H9 (cell line): ENCODE measurements at regions not wholly inside any gene's neighbourhood (a gene's known extent, or its start where the extent isn't known, plus 50 kb on each side); places are given as distances from the start of the nearest gene placed in this dataset.

Experiments used
- DNase-seq: peaks from one replicate; pipeline ENCODE4 v3.0.0-alpha.2; 2017
- H2AFZ ChIP-seq: one replicate; pipeline ENCODE4 v1.6.1; 2013; ENCODE audit warnings: mild to moderate bottlenecking, low read length, control low read depth, moderate library complexity
- H2AK5ac ChIP-seq: 2 replicates; pipeline ENCODE4 v1.6.1; 2013; ENCODE audit warnings: low read length, control low read depth, mixed read lengths; ENCODE audit not compliant: insufficient read length
- H2BK120ac ChIP-seq: one replicate; pipeline ENCODE4 v1.6.1; 2013; ENCODE audit warnings: low read depth, mild to moderate bottlenecking, low read length, control low read depth, inconsistent platforms; ENCODE audit not compliant: poor library complexity, severe bottlenecking
- H2BK12ac ChIP-seq: 2 replicates; pipeline ENCODE4 v1.6.1; 2013; ENCODE audit warnings: low read length, control low read depth, mixed read lengths, low read depth; ENCODE audit not compliant: insufficient read length
- H2BK15ac ChIP-seq: 2 replicates; pipeline ENCODE4 v1.6.1; 2013; ENCODE audit warnings: low read depth, low read length, control low read depth
- H2BK20ac ChIP-seq: one replicate; pipeline ENCODE4 v1.6.1; 2013; ENCODE audit warnings: low read depth, mild to moderate bottlenecking, low read length, control low read depth, inconsistent platforms; ENCODE audit not compliant: poor library complexity, severe bottlenecking
- H2BK5ac ChIP-seq: 2 replicates; pipeline ENCODE4 v1.6.1; 2013; ENCODE audit warnings: low read length, control low read depth, mixed read lengths; ENCODE audit not compliant: insufficient read length
- H3K14ac ChIP-seq: 2 replicates; pipeline ENCODE4 v1.6.1; 2013; ENCODE audit warnings: low read length, control low read depth; ENCODE audit not compliant: insufficient read depth
- H3K18ac ChIP-seq: 2 replicates; pipeline ENCODE4 v1.6.1; 2013; ENCODE audit warnings: low read depth, mild to moderate bottlenecking, mixed read lengths, low read length, control low read depth; ENCODE audit not compliant: insufficient read length
- H3K23ac ChIP-seq: 2 replicates; pipeline ENCODE4 v1.6.1; 2013; ENCODE audit warnings: low read length, control low read depth, mixed read lengths, low read depth; ENCODE audit not compliant: insufficient read length
- H3K23me2 ChIP-seq: 2 replicates; pipeline ENCODE4 v1.6.1; 2013; ENCODE audit warnings: low read depth, mild to moderate bottlenecking, mixed read lengths, low read length, control low read depth; ENCODE audit not compliant: insufficient read length, poor library complexity, severe bottlenecking
- H3K27ac ChIP-seq: 2 replicates; pipeline ENCODE4 v1.5.1; 2013; ENCODE audit warnings: low read length, control low read depth, mixed read lengths, low read depth; ENCODE audit not compliant: insufficient read length
- H3K27me3 ChIP-seq: 2 replicates; pipeline ENCODE4 v1.6.1; 2013; ENCODE audit warnings: low read length, control low read depth, inconsistent platforms; ENCODE audit not compliant: insufficient read depth
- H3K4ac ChIP-seq: 2 replicates; pipeline ENCODE4 v1.6.1; 2013; ENCODE audit warnings: low read depth, mild to moderate bottlenecking, control low read depth, inconsistent platforms, low read length, moderate library complexity
- H3K4me1 ChIP-seq: 2 replicates; pipeline ENCODE4 v1.6.1; 2013; ENCODE audit warnings: low read length, control low read depth, inconsistent platforms; ENCODE audit not compliant: insufficient read depth
- H3K4me2 ChIP-seq: 2 replicates; pipeline ENCODE4 v1.6.1; 2013; ENCODE audit warnings: low read length, control low read depth, mixed read lengths; ENCODE audit not compliant: insufficient read length, insufficient read depth
- H3K56ac ChIP-seq: 2 replicates; pipeline ENCODE4 v1.6.1; 2013; ENCODE audit warnings: low read depth, mild to moderate bottlenecking, mixed read lengths, low read length, control low read depth; ENCODE audit not compliant: insufficient read length
- H3K79me1 ChIP-seq: 2 replicates; pipeline ENCODE4 v1.6.1; 2013; ENCODE audit warnings: low read depth, mild to moderate bottlenecking, moderate library complexity, low read length, control low read depth, inconsistent platforms; ENCODE audit not compliant: insufficient read depth, poor library complexity, severe bottlenecking
- H3K79me2 ChIP-seq: 2 replicates; pipeline ENCODE4 v1.6.1; 2013; ENCODE audit warnings: low read length, control low read depth, inconsistent platforms; ENCODE audit not compliant: insufficient read depth
- H3K9ac ChIP-seq: 2 replicates; pipeline ENCODE4 v1.6.1; 2013; ENCODE audit warnings: low read length, control low read depth, mixed read lengths; ENCODE audit not compliant: insufficient read length; ENCODE audit errors: extremely low read depth
- H3K9me3 ChIP-seq: one replicate; pipeline ENCODE4 v1.6.1; 2013; ENCODE audit warnings: low read depth, low read length, inconsistent platforms; ENCODE audit not compliant: control insufficient read depth
- H3T11ph ChIP-seq: one replicate; pipeline ENCODE4 v1.6.1; 2013; ENCODE audit warnings: mild to moderate bottlenecking, low read length, control low read depth, inconsistent platforms
- H4K20me1 ChIP-seq: one replicate; pipeline ENCODE4 v1.6.1; 2013; ENCODE audit not compliant: control insufficient read depth, insufficient read length, insufficient read depth
- H4K5ac ChIP-seq: 2 replicates; pipeline ENCODE4 v1.6.1; 2013; ENCODE audit warnings: low read depth, mild to moderate bottlenecking, mixed read lengths, low read length, control low read depth; ENCODE audit not compliant: insufficient read length
- H4K8ac ChIP-seq: replicated peaks from 2 replicates; pipeline ENCODE4 v1.6.1; 2013; ENCODE audit warnings: low read length, control low read depth, mixed read lengths, low read depth; ENCODE audit not compliant: insufficient read length
- H4K91ac ChIP-seq: 2 replicates; pipeline ENCODE4 v1.6.1; 2013; ENCODE audit warnings: low read depth, mild to moderate bottlenecking, moderate library complexity, mixed read lengths, low read length, control low read depth; ENCODE audit not compliant: insufficient read length
- H3K27ac Mint-ChIP-seq, 3 experiments: 2 replicates in 2 of 3; 3 replicates in 1 of 3; pipeline ENCODE4 v1.8.0; 2020 to 2021; ENCODE audit warnings: mixed read lengths in 3 of 3, mild to moderate bottlenecking in 1 of 3, moderate library complexity in 1 of 3
- H3K27me3 Mint-ChIP-seq: 2 replicates; pipeline ENCODE4 v1.8.0; 2021; ENCODE audit warnings: low read depth, mild to moderate bottlenecking, moderate library complexity, mixed read lengths
- H3K36me3 Mint-ChIP-seq, 3 experiments: 2 replicates in 2 of 3; 3 replicates in 1 of 3; pipeline ENCODE4 v1.8.0; 2020 to 2021; ENCODE audit warnings: low read depth in 3 of 3, mixed read lengths in 3 of 3; ENCODE audit not compliant: insufficient read depth in 1 of 3
- H3K4me1 Mint-ChIP-seq, 2 experiments: 2 replicates each; pipeline ENCODE4 v1.8.0; 2020; ENCODE audit warnings: mixed read lengths in 2 of 2
- H3K4me3 Mint-ChIP-seq, 2 experiments: 2 replicates in 1 of 2; 3 replicates in 1 of 2; pipeline ENCODE4 v1.8.0; 2020 to 2021; ENCODE audit warnings: mild to moderate bottlenecking in 2 of 2, mixed read lengths in 2 of 2, moderate library complexity in 1 of 2
- H3K9me3 Mint-ChIP-seq, 2 experiments: 2 replicates in 1 of 2; 3 replicates in 1 of 2; pipeline ENCODE4 v1.8.0; 2020; ENCODE audit warnings: mild to moderate bottlenecking in 2 of 2, mixed read lengths in 2 of 2, moderate library complexity in 1 of 2
- WGBS: extraction: QIAGEN DNeasy Blood & Tissue Kit; methylation state at CpG from one replicate; pipeline ENCODE4 v1.1.7; 2013; ENCODE audit warnings: missing lambda C conversion rate, low lambda C conversion rate, mixed read lengths; ENCODE audit not compliant: insufficient read length; ENCODE audit errors: extremely low coverage; 5-methylcytosine and 5-hydroxymethylcytosine counted together
- TF ChIP-seq, protein P1 (sequence below): fragments of 200-600 bp; sonication (generic); conservative IDR thresholded peaks from 3 replicates; pipeline ENCODE4 v1.8.0; 2021; ENCODE audit warnings: antibody characterized with exemption, mild to moderate bottlenecking

DNA sequence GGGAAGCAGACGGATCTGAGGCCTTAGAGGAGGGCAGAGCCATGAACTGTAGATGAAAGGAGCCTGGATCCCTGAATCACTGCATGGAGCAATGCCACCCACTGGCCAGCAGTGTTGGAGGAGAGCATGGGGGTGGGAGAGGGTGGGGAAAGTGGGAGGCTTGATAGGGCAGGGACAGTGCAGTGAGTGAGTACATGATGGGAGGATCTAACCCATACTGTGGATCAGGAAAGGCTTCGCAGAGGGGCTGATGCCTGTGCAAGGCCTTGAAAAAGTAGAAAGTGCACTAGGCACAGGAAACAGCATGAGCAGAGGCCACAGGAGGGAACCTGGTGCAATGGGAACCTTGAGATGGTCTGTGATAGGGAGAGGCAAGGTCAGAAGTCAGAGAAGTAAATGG, 391.9 kb downstream of the PTPRU start:
- Histone ChIP-seq H3K4me2 (no peak overlapping the region), H3K4me1 (no peaks in the 10 kb centered on the region), H4K5ac (no peak overlapping the region), H3K56ac (no peak overlapping the region), H4K91ac (no peak overlapping the region), H2BK15ac (no peak overlapping the region), H3K27ac (no peak overlapping the region), H2BK12ac (no peak overlapping the region), H2BK5ac (no peak overlapping the region), H3K9me3 (no peaks in the 10 kb centered on the region), H3K4ac (no peak overlapping the region), H3K79me1 (no peaks in the 10 kb centered on the region), H3K27me3 (no peaks in the 10 kb centered on the region), H3K79me2 (no peaks in the 10 kb centered on the region), H3K9ac (no peak overlapping the region), H2BK20ac (no peak overlapping the region), H2AFZ (no peak overlapping the region), H2AK5ac (no peak overlapping the region), H3K23ac (no peak overlapping the region), H3K18ac (no peak overlapping the region), H2BK120ac (no peak overlapping the region), H3K14ac (no peak overlapping the region), H3K23me2 (no peaks in the 10 kb centered on the region), H3T11ph (no peak overlapping the region), H4K20me1 (no peaks in the 10 kb centered on the region), H4K8ac (no peak overlapping the region)
- peaks cover 1% of the 10 kb centered on the region; the same call in 1 of the 2 replicates for H3K27me3 Mint-ChIP-seq
- TF ChIP-seq, protein P1, sequence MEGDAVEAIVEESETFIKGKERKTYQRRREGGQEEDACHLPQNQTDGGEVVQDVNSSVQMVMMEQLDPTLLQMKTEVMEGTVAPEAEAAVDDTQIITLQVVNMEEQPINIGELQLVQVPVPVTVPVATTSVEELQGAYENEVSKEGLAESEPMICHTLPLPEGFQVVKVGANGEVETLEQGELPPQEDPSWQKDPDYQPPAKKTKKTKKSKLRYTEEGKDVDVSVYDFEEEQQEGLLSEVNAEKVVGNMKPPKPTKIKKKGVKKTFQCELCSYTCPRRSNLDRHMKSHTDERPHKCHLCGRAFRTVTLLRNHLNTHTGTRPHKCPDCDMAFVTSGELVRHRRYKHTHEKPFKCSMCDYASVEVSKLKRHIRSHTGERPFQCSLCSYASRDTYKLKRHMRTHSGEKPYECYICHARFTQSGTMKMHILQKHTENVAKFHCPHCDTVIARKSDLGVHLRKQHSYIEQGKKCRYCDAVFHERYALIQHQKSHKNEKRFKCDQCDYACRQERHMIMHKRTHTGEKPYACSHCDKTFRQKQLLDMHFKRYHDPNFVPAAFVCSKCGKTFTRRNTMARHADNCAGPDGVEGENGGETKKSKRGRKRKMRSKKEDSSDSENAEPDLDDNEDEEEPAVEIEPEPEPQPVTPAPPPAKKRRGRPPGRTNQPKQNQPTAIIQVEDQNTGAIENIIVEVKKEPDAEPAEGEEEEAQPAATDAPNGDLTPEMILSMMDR = no peak
- H3K36me3 Mint-ChIP-seq = no peaks in the 10 kb centered on the region
- no peak for DNase-seq
- H3K4me3 Mint-ChIP-seq = no peak overlapping the region
- H3K27ac Mint-ChIP-seq = no peak overlapping the region
- WGBS = no CpG with 5 or more reads among the region's 2 CpGs
- no peaks in the 10 kb centered on the region for H3K9me3 Mint-ChIP-seq
- peaks cover 0 to 3% of the 10 kb centered on the region in 2 experiments; a peak in 2 of 4 replicates for H3K4me1 Mint-ChIP-seq
